Dermis blood vessel endothelial cell (primary cell): ENCODE measurements at regions not wholly inside any gene's neighbourhood (a gene's known extent, or its start where the extent isn't known, plus 50 kb on each side); places are given as distances from the start of the nearest gene placed in this dataset.
"Not testable (repeated sequence)": the region's sequence is repeated elsewhere in the genome, so short reads cannot be mapped to it uniquely, and the experiment has no call there.

ENCODE experiments used
- DNase-seq: peaks from one replicate; pipeline ENCODE4 v3.0.0; 2010

- peak; percentile 23 for DNase-seq
These were observed 107.1 kb downstream of the OXSM start for GRCh38 chr3:25897019-25897418.

GRCh38 chr3:25899352-25900101 lies 109.6 kb downstream of the OXSM start:
- DNase-seq, result no peak

- no peak for DNase-seq
These were observed 110.3 kb downstream of the OXSM start for GRCh38 chr3:25900161-25900560.

DNA sequence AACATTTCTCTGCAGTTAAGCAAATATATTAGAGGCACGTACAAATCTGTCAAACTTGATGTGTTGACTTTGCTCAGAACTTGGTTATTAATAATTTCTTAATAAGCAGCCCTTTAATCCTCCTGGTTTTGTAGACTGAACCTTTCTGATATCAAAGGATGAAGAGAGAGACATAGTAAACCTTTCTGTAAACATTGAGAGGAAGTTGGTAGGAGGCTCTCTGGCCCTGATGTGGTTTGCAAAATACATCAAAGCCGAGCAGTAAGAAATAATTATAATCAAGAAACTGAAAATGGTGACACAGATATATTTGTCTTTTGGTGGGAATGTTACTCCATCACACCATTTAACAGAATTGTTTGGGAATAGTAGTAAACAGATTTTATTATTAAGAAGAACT lies 111.9 kb downstream of the OXSM start:
- no peak for DNase-seq

GRCh38 chr3:25902586-25902985 lies 112.7 kb downstream of the OXSM start:
- no peak for DNase-seq

- DNase-seq, result no peak
These were observed 113.7 kb downstream of the OXSM start for GRCh38 chr3:25903371-25904129.

DNA sequence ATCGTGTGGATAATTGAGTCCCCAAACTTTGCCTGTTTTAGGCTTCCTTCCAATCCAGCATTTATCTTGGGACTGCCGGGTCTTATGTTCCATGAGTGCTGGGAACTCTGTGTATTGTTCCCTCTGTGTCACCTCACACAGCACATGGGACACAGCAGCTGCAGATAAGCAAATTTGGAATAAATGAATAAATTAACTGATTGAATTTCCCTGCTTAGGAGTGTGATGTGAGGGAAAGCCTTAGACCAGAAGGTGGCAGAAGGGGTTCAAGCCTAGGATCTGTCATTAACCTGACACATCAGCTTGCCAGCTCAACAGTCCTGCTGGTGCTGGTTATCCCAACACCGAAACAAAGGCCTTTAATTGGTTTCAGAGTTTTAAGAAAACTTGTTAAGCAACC lies 114.3 kb downstream of the OXSM start:
- DNase-seq, result no peak

DNA sequence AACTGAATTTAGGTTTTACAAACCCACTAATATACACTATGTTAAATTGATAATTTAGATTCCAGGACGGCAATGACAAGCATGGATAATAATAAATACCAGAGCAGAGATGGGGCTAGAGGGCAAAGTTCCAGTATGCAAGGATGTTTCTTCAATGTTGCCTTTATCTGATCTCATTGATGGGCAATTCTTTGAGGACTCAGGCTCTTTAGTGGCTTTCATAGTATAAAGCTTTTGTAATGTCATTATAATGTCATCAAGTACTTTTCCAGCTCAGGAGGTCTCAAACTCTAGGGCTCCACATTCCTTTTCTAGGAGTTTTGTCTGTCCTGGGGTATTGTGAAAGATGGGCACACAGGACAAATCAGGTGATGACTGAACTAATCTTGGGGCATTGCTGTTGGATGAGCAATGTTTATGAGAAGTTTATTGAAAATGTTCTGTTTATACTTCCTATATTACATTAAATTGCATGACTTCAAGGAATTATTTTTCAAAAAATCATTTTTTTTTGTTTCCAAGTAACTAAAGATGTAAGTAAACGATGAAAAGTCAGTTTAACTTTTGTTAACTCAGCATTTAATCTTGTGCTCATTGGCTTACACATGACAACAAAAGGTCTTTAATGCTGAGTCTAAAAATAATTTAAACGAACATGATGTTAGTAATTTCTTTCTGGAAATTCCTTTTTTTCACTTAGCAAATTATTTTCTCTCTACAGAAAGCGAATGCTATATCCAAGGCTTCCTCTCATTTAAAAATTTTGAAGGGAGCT lies 116.4 kb downstream of the OXSM start:
- no peak for DNase-seq

- no peak for DNase-seq
These were observed 117.2 kb downstream of the OXSM start for GRCh38 chr3:25907081-25907480.

DNA sequence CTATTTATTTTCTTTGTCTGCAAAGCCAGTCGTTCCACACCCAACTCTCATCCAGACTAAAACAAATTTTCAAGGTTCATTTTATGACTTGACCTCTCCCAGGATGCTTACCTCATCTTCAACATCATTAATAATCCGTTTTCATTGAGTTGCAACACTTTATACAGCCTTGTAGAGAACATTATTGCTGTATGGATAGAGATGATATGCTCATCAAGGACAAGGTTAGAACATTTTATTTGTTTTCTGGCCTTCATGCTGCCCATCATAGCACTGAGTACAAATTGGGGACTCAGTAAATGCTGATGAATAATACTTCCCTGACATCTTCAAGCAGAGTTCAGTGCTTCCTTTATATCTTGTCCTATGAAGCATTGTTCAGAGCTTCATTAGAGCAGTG lies 120.2 kb downstream of the OXSM start:
- no peak for DNase-seq

DNA sequence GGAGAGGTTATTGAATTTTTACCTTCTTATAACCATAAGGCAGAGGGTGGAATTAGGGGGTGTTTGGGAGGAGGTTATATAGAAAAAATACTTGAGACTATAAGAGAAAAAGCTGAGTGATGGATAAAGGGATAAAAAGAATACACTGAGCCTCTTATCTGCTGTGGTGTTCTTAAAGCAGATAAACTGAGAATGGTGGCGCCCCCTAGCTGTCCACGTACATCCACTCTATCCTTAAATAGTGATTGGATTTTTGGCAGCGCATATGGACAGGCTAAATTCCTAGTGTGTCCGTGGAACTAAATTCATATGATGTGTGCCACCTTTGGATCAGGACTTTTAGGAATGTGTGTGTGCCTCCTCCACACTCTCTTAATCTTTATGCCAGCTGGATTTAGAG lies 121.1 kb downstream of the OXSM start:
- peak; percentile 20 for DNase-seq

- DNase-seq, result no peak
These were observed 121.8 kb downstream of the OXSM start for GRCh38 chr3:25911525-25912295.

DNA sequence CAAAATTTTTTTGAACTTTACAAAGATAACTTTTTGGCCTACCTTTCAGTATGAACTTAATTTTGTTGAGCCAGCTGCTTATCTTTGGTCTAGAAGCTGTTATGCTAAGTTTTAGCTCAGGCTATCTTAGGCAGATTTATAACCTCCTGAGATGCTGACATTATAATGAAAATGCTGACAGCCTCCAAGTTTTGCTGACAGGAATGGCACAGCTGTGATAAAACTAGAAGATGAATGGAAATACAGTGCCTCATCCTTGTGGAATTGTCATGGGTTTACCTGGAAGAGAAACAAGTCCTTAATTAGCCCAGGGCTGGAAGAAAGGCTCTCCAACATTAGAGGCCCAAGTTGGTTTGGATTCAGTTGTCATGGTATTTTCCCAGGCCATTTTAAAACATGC lies 123.3 kb downstream of the OXSM start:
- DNase-seq, result no peak

DNA sequence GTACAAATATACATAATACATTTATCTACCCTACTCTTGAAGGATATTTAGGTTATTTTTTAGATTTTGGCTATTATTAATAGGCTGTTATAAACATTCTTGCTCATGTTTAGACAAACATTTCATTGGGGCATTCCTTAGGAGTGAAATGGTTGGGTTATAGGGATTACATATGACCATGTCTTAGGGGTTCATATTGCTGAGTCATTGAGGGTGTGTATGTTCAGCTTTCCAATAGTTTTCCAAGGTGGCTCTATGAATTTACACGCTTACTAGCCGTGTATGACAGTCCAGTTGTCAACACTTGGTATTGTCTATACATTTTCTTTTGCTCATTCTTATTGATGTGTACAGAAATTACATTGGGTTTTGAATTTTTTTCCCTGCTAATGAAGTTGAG lies 125.8 kb downstream of the OXSM start:
- no peak for DNase-seq

DNA sequence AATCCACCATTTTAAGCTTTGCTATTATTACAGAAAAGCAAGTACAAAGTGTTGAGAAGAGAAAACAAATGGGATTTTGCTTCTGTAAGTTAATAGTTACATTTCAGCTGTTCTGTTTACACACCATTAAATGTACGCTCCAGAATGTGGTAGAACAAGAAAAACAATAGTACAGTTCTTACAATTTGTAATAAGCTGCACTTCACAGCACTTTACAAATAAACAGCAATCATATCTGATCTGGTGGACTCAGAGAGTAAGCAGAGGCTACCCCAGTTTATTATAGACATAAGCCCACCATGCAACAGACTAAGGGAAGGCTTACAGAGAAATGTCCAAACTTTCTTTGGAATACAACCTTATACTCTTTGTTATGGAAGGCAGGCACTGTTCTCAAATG lies 126.4 kb downstream of the OXSM start:
- DNase-seq, result no peak

DNA sequence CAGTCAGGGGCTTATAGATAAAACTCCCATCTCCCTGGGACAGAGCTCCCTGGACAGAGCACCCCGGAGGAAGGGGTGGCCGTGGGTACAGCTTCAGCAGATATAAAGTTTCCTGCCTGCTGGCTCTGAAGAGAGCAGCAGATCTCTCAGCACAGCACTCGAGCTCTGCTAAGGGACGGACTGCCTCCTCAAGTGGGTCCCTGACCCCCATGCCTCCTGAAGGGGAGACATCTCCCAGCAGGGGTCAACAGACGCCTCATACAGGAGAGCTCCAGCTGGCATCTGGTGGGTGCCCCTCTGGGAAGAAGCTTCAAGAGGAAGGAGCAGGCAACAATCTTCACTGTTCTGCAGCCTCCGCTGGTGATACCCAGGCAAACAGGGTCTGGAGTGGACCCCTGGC lies 142.1 kb downstream of the OXSM start:
- DNase-seq, result not testable (repeated sequence)

DNA sequence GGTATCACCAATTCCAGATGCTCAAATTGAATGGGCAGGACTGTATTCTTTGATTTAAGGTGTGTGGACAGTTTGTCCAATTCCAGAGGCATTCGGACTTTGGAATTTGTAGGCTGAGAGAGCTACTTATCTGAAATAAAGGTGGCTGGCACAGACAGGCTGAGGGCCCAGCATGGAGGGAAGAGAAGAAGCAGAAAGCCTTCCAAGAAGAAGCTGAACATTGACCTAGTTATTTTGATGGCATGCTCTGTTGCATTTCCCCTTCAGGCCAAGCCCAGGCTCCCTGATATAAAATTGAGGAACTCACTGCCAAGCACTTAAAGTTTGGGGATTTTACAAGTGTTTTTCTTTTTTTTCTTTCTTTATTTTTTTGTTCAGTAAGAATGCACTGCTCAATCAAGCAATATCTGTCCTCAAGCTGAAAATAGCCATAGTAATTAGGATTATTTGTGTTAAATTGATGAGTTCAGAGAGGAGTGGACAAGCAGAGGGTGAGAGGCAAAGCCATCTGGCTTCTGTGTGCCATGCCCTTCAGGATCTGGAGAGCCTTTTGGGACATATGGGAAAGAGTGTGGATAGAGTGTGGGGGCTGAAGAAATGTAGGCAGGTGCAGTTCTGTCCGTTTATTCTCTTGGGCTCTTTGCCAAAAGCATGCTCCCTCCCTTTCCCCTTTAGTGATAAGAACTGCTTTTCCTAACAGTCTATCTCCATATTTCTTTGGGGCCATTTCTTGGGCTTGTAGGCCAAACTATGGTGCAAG lies 148.9 kb downstream of the OXSM start:
- DNase-seq, result no peak

GRCh38 chr3:25940935-25941334 lies 151.0 kb downstream of the OXSM start:
- no peak for DNase-seq

GRCh38 chr3:25944329-25944728 lies 154.4 kb downstream of the OXSM start:
- DNase-seq, result no peak

DNA sequence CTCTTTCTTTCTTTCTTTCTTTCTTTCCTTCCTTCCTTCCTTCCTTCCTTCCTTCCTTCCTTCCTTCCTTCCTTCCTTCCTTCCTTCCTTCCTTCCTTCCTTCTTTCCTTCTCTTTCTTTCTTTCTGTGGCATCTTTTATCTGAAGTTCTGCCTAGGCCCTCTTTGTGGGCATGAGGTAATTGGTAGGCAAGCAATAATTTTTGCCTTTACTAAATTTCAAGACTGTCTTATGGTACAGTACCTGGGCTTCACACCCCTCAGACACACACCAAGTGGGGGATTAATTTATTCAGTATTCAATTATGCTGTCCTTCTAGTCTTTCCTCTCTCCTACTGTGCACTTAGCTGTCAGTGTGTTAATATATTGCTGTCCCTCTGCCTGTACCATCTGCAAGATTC lies 155.5 kb downstream of the OXSM start:
- no peak for DNase-seq

DNA sequence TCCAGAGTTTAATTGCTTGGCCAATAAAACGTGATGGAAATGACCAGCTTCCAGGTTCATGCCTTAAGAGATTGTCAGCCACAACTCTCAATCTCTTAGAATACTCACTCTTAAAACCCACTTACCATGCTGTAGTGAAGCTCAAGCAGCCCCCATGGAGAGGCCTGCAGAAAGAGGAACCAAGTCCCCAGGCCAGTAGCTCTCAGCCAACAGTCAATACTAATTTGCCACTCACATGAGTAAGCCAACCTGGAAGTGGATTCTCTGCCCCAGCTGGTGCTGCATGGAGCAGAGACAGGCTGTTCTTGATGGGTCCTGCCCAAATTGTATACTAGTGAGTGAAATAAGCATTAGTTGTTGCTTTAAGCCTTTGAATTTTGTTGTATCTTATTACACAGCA lies 155.9 kb downstream of the OXSM start:
- DNase-seq, result no peak

DNA sequence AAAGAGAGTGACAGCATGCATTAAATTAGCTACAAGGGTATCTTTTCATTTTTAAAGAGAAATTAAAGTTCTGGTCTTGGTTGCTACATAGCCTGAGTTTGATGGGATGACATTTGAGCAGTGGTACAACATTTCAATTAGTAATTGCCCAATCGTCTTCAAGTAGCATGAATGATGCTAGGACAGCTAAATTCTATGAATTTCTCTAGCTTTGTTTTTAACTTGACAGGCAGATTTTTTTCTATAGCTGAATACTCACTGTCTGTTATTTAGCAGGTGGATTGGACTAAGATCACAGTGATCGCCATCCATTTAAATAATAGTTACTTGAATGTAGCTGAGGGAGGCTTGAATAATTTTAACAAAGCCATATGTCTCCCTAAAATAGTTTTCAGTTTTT lies 162.2 kb downstream of the OXSM start:
- no peak for DNase-seq
